GM23248 (cell line): ENCODE measurements at regions not wholly inside any gene's neighbourhood (a gene's known extent, or its start where the extent isn't known, plus 50 kb on each side); places are given as distances from the start of the nearest gene placed in this dataset.

Experiments used
- EZH2 ChIP-seq: fragments of 200-600 bp; sonication (generic); IDR thresholded peaks from 2 replicates; pipeline ENCODE4 v1.6.1; 2018; ENCODE audit warnings: antibody characterized with exemption, mild to moderate bottlenecking; ENCODE audit not compliant: insufficient read depth, poor library complexity, severe bottlenecking
- EZH2phosphoT487 ChIP-seq: fragments of 200-600 bp; sonication (generic); IDR thresholded peaks from 2 replicates; pipeline ENCODE4 v1.6.1; 2018; ENCODE audit warnings: antibody characterized with exemption, moderate library complexity, mild to moderate bottlenecking, low read depth; ENCODE audit not compliant: insufficient read depth

DNA sequence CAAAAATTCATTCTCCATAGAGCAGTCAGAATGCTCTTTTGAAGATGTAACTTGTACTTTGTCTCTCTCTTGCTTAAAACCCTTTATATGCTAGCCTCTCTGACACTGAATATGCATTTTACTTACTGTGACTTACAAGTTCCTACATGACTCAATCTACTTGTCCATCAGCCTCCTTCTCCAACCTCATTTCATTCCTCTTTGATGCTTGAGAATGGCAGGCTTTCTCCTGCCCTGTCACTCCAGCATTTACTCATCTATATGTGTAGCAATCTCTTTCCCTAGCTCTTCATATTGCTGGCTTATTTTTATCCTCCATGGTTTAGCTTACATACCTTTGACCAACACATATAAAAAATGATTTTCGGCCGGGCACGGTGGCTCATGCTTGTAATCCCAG lies 561.9 kb downstream of the CCER1 start:
- no peak for TF ChIP-seq EZH2
- no peak for TF ChIP-seq EZH2phosphoT487
